ENCODE measurements at regions not wholly inside any gene's neighbourhood (a gene's known extent, or its start where the extent isn't known, plus 50 kb on each side); places are given as distances from the start of the nearest gene placed in this dataset.

- no TSS peak for BruUV-seq (replicated peaks)
- intact Hi-C loops (cut with micrococcal nuclease) = no loop called here
Observed at GRCh38 chr18:65287652-65288051, 463.2 kb upstream of the CDH7 start.

More at GRCh38 chr18:65287652-65288051, 463.2 kb upstream of the CDH7 start:
- Histone ChIP-seq H3K4me1 (replicated peaks in 1 of 2; ENCODE audit: control insufficient read depth in 2 of 2, insufficient read depth in 2 of 2, low read length in 2 of 2) (no peaks in the 10 kb centered on the region), H4K20me1 (replicated peaks; ENCODE audit: control insufficient read depth, insufficient read depth, low read length) (no peaks in the 10 kb centered on the region), H3K79me2 (ENCODE audit: control insufficient read depth, insufficient read depth, low read length) (no peaks in the 10 kb centered on the region), H3K27me3 (ENCODE audit: control insufficient read depth in 2 of 2, insufficient read depth in 2 of 2, low read length in 2 of 2) (no peaks in the 10 kb centered on the region), H2AFZ (ENCODE audit: low read depth, low read length) (no peak overlapping the region), H3K4me2 (ENCODE audit: insufficient read depth, low read length) (no peak overlapping the region), H3K9me3 (replicated peaks; ENCODE audit: control insufficient read depth, insufficient read depth, low read depth, low read length) (no peaks in the 10 kb centered on the region), H3K27ac (ENCODE audit: extremely low read depth, low read depth, low read length) (no peak overlapping the region), H3K4me3 (no peak overlapping the region), H3K9ac (ENCODE audit: insufficient read depth in 1 of 2, low read depth in 2 of 2, low read length in 2 of 2) (no peak overlapping the region), H3K9me1 (ENCODE audit: control insufficient read depth, insufficient read depth, low read length) (no peaks in the 10 kb centered on the region), H3K36me3 (ENCODE audit: control insufficient read depth, insufficient read depth, low read length) (no peaks in the 10 kb centered on the region)
- ChIA-PET CTCF (ENCODE audit: low intra/inter-chr PET ratio) (no interaction called here), POLR2A (no interaction called here)
- 0% methylated on average over 2 of the region's 2 CpGs for WGBS (ENCODE audit: insufficient coverage, low coverage, missing lambda C conversion rate)
- FAIRE-seq (no peak), ATAC-seq (no peak), DNase-seq (ENCODE audit: extremely low read depth in 1 of 4, low spot score in 3 of 4) (no peak)
- TF ChIP-seq PHF21A (IDR thresholded peaks at IDR 0.05; ENCODE audit: borderline replicate concordance, low read depth) (no peak), TGIF2 (CRISPR knock-in tag; IDR thresholded peaks at IDR 0.05) (no peak), RBM14 (IDR thresholded peaks at IDR 0.05; ENCODE audit: borderline replicate concordance, insufficient read depth, low read depth, low read length) (no peak), CHD2 (IDR thresholded peaks at IDR 0.05; ENCODE audit: low read depth, low read length) (no peak), ZBTB11 (CRISPR knock-in tag; IDR thresholded peaks at IDR 0.05) (no peak), SETDB1 (IDR thresholded peaks at IDR 0.05; ENCODE audit: low read length) (no peak), DPF2 (IDR thresholded peaks at IDR 0.05) (no peak), ZZZ3 (IDR thresholded peaks at IDR 0.05) (no peak), ASH1L (IDR thresholded peaks at IDR 0.05; ENCODE audit: borderline replicate concordance, low read depth, partially characterized antibody) (no peak)
- in situ Hi-C loops (cut with MboI) = no loop called here

Data from K562 (cell line).